GM18499 (cell line): ENCODE measurements at regions not wholly inside any gene's neighbourhood (a gene's known extent, or its start where the extent isn't known, plus 50 kb on each side); places are given as distances from the start of the nearest gene placed in this dataset.

Source experiments
- ATAC-seq: cut with Tn5 transposase; IDR thresholded peaks from one replicate; pipeline ENCODE4 v1.9.1; 2021; ENCODE audit warnings: moderate number of reproducible peaks; ENCODE audit not compliant: insufficient read depth, unreplicated experiment

GRCh38 chr11:128407962-128408361 lies 179.4 kb downstream of the ETS1 start:
- no peak for ATAC-seq

- ATAC-seq: no peak
These were observed 181.4 kb downstream of the ETS1 start for GRCh38 chr11:128405714-128406662.

GRCh38 chr11:128405112-128405511 lies 182.2 kb downstream of the ETS1 start:
- ATAC-seq: no peak

- ATAC-seq: no peak
These were observed 182.9 kb downstream of the ETS1 start for GRCh38 chr11:128404437-128404836.

GRCh38 chr11:128400382-128401203 lies 186.8 kb downstream of the ETS1 start:
- ATAC-seq: no peak

- ATAC-seq: peak; percentile 67
These were observed 187.9 kb downstream of the ETS1 start for GRCh38 chr11:128399251-128400121.

- ATAC-seq: peak; percentile 15
These were observed 188.7 kb downstream of the ETS1 start for GRCh38 chr11:128398517-128399250.

GRCh38 chr11:128397362-128397761 lies 190.0 kb downstream of the ETS1 start:
- no peak for ATAC-seq

- no peak for ATAC-seq
These were observed 192.8 kb downstream of the ETS1 start for GRCh38 chr11:128394431-128395089.

GRCh38 chr11:128392259-128392658 lies 195.1 kb downstream of the ETS1 start:
- ATAC-seq: no peak

GRCh38 chr11:128391811-128392210 lies 195.5 kb downstream of the ETS1 start:
- ATAC-seq: no peak

- ATAC-seq: no peak
These were observed 197.1 kb downstream of the ETS1 start for GRCh38 chr11:128390246-128390645.

GRCh38 chr11:128389461-128389976 lies 197.8 kb downstream of the ETS1 start:
- no peak for ATAC-seq

GRCh38 chr11:128388206-128388815 lies 199.0 kb downstream of the ETS1 start:
- ATAC-seq: no peak

- ATAC-seq: no peak
These were observed 207.5 kb downstream of the ETS1 start for GRCh38 chr11:128379587-128380580.

- no peak for ATAC-seq
These were observed 211.4 kb downstream of the ETS1 start for GRCh38 chr11:128375961-128376360.

- ATAC-seq: no peak
These were observed 213.3 kb downstream of the ETS1 start for GRCh38 chr11:128374026-128374425.
